WTC11 (cell line): ENCODE measurements at regions not wholly inside any gene's neighbourhood (a gene's known extent, or its start where the extent isn't known, plus 50 kb on each side); places are given as distances from the start of the nearest gene placed in this dataset.

Experiments
- ATAC-seq: fragments of 200-7000 bp; cut with Tn5 transposase; 2 replicates; pipeline ENCODE4 v1.10.0; 2021; ENCODE audit warnings: mild to moderate bottlenecking, moderate library complexity
- CTCF ChIA-PET: fragments of 300-600 bp; sonication (Branson Sonifier 250); formaldehyde crosslinking; loops from one replicate; lab custom pipeline; 2021; ENCODE audit warnings: antibody characterized with exemption; lab: Charles Lee
- POLR2A ChIA-PET: fragments of 350-600 bp; sonication (Branson Sonifier 250); formaldehyde crosslinking; loops from one replicate; lab custom pipeline; 2021; ENCODE audit warnings: antibody characterized with exemption; lab: Charles Lee
- DNase-seq: peaks from one replicate; pipeline ENCODE4 v3.0.0; 2021; ENCODE audit warnings: low spot score
- H3K27ac Mint-ChIP-seq: 2 replicates; pipeline ENCODE4 v1.8.0; 2021; ENCODE audit warnings: mixed read lengths
- H3K27me3 Mint-ChIP-seq: 2 replicates; pipeline ENCODE4 v1.8.0; 2021; ENCODE audit warnings: low read depth, mild to moderate bottlenecking, moderate library complexity, mixed read lengths
- H3K36me3 Mint-ChIP-seq: 2 replicates; pipeline ENCODE4 v1.8.0; 2021; ENCODE audit warnings: mixed read lengths
- H3K4me1 Mint-ChIP-seq: 2 replicates; pipeline ENCODE4 v1.8.0; 2022; ENCODE audit warnings: mixed read lengths
- H3K4me3 Mint-ChIP-seq: 2 replicates; pipeline ENCODE4 v1.8.0; 2021; ENCODE audit warnings: mild to moderate bottlenecking, moderate library complexity, mixed read lengths
- H3K9me3 Mint-ChIP-seq: 2 replicates; pipeline ENCODE4 v1.8.0; 2021; ENCODE audit warnings: mixed read lengths
- CDX4 ChIP-seq: fragments of 250-450 bp; sonication (Bioruptor Pico); IDR thresholded peaks from 2 replicates; pipeline ENCODE4 v1.9.0; 2021; ENCODE audit warnings: moderate library complexity, mild to moderate bottlenecking, inconsistent platforms, borderline replicate concordance
- CREB1 ChIP-seq: sonication (generic); formaldehyde crosslinking; IDR thresholded peaks from 2 replicates; pipeline ENCODE4 v1.8.0; 2023; ENCODE audit warnings: mild to moderate bottlenecking, missing genetic modification reagents
- CTCF ChIP-seq: fragments of 200-600 bp; IDR thresholded peaks from 2 replicates; pipeline ENCODE4 v1.8.0; 2022; ENCODE audit warnings: antibody characterized with exemption
- E2F4 ChIP-seq: sonication (generic); formaldehyde crosslinking; IDR thresholded peaks from 2 replicates; pipeline ENCODE4 v1.8.1; 2022; ENCODE audit warnings: low read depth, mild to moderate bottlenecking, moderate library complexity, missing genetic modification reagents, borderline replicate concordance
- EMX1 ChIP-seq: fragments of 250-450 bp; sonication (Bioruptor Pico); IDR thresholded peaks from 2 replicates; pipeline ENCODE4 v1.8.0; 2021; ENCODE audit warnings: mild to moderate bottlenecking
- ERG ChIP-seq: fragments of 250-450 bp; sonication (Bioruptor Pico); IDR thresholded peaks from 2 replicates; pipeline ENCODE4 v1.8.0; 2021; ENCODE audit warnings: mild to moderate bottlenecking
- FOXP1 ChIP-seq: sonication (generic); formaldehyde crosslinking; IDR thresholded peaks from 2 replicates; pipeline ENCODE4 v1.8.0; 2022; ENCODE audit warnings: missing genetic modification reagents, mild to moderate bottlenecking, moderate library complexity, borderline replicate concordance
- GABPB1 ChIP-seq: sonication (generic); formaldehyde crosslinking; IDR thresholded peaks from 2 replicates; pipeline ENCODE4 v1.8.1; 2023; ENCODE audit warnings: mild to moderate bottlenecking, missing genetic modification reagents
- HMGA2 ChIP-seq: fragments of 250-450 bp; sonication (Bioruptor Pico); IDR thresholded peaks from 2 replicates; pipeline ENCODE4 v1.4.0; 2021; ENCODE audit warnings: mild to moderate bottlenecking, moderate library complexity
- MAX ChIP-seq: sonication (generic); formaldehyde crosslinking; IDR thresholded peaks from 2 replicates; pipeline ENCODE4 v1.8.0; 2022; ENCODE audit warnings: mild to moderate bottlenecking, missing genetic modification reagents
- MXD4 ChIP-seq: fragments of 250-450 bp; sonication (Bioruptor Pico); IDR thresholded peaks from 2 replicates; pipeline ENCODE4 v1.8.0; 2021; ENCODE audit warnings: mild to moderate bottlenecking, moderate library complexity, borderline replicate concordance
- MYBL2 ChIP-seq: sonication (generic); formaldehyde crosslinking; IDR thresholded peaks from 2 replicates; pipeline ENCODE4 v1.8.1; 2023; ENCODE audit warnings: mild to moderate bottlenecking, moderate library complexity, missing genetic modification reagents
- NFE2L1 ChIP-seq: sonication (generic); formaldehyde crosslinking; IDR thresholded peaks from 2 replicates; pipeline ENCODE4 v1.8.1; 2023; ENCODE audit warnings: missing genetic modification reagents
- NFYB ChIP-seq: sonication (generic); formaldehyde crosslinking; conservative IDR thresholded peaks from 2 replicates; pipeline ENCODE4 v1.8.0; 2022; ENCODE audit warnings: low read depth, missing genetic modification reagents
- TP53 ChIP-seq: sonication (generic); formaldehyde crosslinking; IDR thresholded peaks from 2 replicates; pipeline ENCODE4 v1.8.1; 2023; ENCODE audit warnings: mild to moderate bottlenecking, missing genetic modification reagents
- USF2 ChIP-seq: sonication (generic); formaldehyde crosslinking; IDR thresholded peaks from 2 replicates; pipeline ENCODE4 v1.8.1; 2023; ENCODE audit warnings: mild to moderate bottlenecking, missing genetic modification reagents, moderate library complexity
- ZBTB43 ChIP-seq: sonication (generic); formaldehyde crosslinking; IDR thresholded peaks from 2 replicates; pipeline ENCODE4 v1.8.1; 2023; ENCODE audit warnings: mild to moderate bottlenecking, missing genetic modification reagents
- ZNF138 ChIP-seq: sonication (generic); formaldehyde crosslinking; conservative IDR thresholded peaks from 2 replicates; pipeline ENCODE4 v1.8.1; 2022; ENCODE audit warnings: mild to moderate bottlenecking, moderate library complexity, missing genetic modification reagents

- TF ChIP-seq ZBTB43 (CRISPR knock-in tag), result no peak
- no peak for TF ChIP-seq CDX4
- TF ChIP-seq, all 79 proteins: peak for 0
These were observed 132.7 kb upstream of the NAV2 start (continued) for GRCh38 chr11:19579957-19580356.

GRCh38 chr11:19578871-19579270, 133.8 kb upstream of the NAV2 start:
- Mint-ChIP-seq H3K4me3 (no peak overlapping the region), H3K27me3 (no peaks in the 10 kb centered on the region), H3K4me1 (peaks cover 10% of the 10 kb centered on the region), H3K36me3 (no peaks in the 10 kb centered on the region), H3K27ac (no peak overlapping the region), H3K9me3 (peaks cover 1% of the 10 kb centered on the region; the same call in 1 of the 2 replicates)
- ATAC-seq (no peak), DNase-seq (no peak)
- ChIA-PET POLR2A (no interaction called here), CTCF (no interaction called here)
- TF ChIP-seq EMX1 (CRISPR knock-in tag), result no peak
- no peak for TF ChIP-seq GABPB1 (CRISPR knock-in tag)
- TF ChIP-seq CTCF, result no peak
- no peak for TF ChIP-seq ERG (CRISPR knock-in tag)
- TF ChIP-seq NFE2L1 (CRISPR knock-in tag), result no peak
- TF ChIP-seq MXD4 (CRISPR knock-in tag), result no peak
- TF ChIP-seq TP53 (CRISPR knock-in tag), result no peak
- no peak for TF ChIP-seq ZNF138 (CRISPR knock-in tag)
- TF ChIP-seq MAX (CRISPR knock-in tag), result no peak
- TF ChIP-seq E2F4 (CRISPR knock-in tag), result no peak
- TF ChIP-seq CDX4, result no peak
- TF ChIP-seq FOXP1 (CRISPR knock-in tag), result no peak
- TF ChIP-seq NFYB (CRISPR knock-in tag), result no peak
- no peak for TF ChIP-seq MYBL2 (CRISPR knock-in tag)
- no peak for TF ChIP-seq USF2
- no peak for TF ChIP-seq CREB1
- no peak for TF ChIP-seq HMGA2 (CRISPR knock-in tag)
